SK-N-SH treated with all-trans-retinoic acid at 6 μM for 48 hours (cell line): ENCODE measurements at regions not wholly inside any gene's neighbourhood (a gene's known extent, or its start where the extent isn't known, plus 50 kb on each side); places are given as distances from the start of the nearest gene placed in this dataset.

ENCODE experiments used
- ATAC-seq: fragments of 200-7000 bp; cut with Tn5 transposase; 3 replicates; pipeline ENCODE4 v1.9.1; 2020; ENCODE audit warnings: mild to moderate bottlenecking, moderate library complexity
- ARNTL ChIP-seq: fragments of 450-650 bp; formaldehyde crosslinking; IDR thresholded peaks from 2 replicates; pipeline ENCODE4 v1.5.0; 2020; ENCODE audit warnings: low read depth, mild to moderate bottlenecking, moderate library complexity, borderline replicate concordance
- BACH2 ChIP-seq: fragments of 250-450 bp; sonication (Bioruptor Pico); IDR thresholded peaks from 2 replicates; pipeline ENCODE4 v1.9.0; 2021; ENCODE audit warnings: mild to moderate bottlenecking, borderline replicate concordance
- CSDC2 ChIP-seq: fragments of 250-450 bp; sonication (Bioruptor Pico); IDR thresholded peaks from 2 replicates; pipeline ENCODE4 v1.5.0; 2020; ENCODE audit warnings: mild to moderate bottlenecking, moderate library complexity
- ESRRG ChIP-seq: fragments of 250-450 bp; sonication (Bioruptor Pico); IDR thresholded peaks from 2 replicates; pipeline ENCODE4 v1.6.1; 2021; ENCODE audit warnings: mild to moderate bottlenecking
- GLIS3 ChIP-seq: fragments of 250-450 bp; sonication (Bioruptor Pico); IDR thresholded peaks from 2 replicates; pipeline ENCODE4 v1.5.0; 2020; ENCODE audit warnings: mild to moderate bottlenecking, moderate library complexity
- ISL1 ChIP-seq: fragments of 250-450 bp; sonication (Bioruptor Pico); IDR thresholded peaks from 2 replicates; pipeline ENCODE4 v2.1.2; 2022; ENCODE audit warnings: mild to moderate bottlenecking, moderate library complexity
- OSR1 ChIP-seq: fragments of 250-450 bp; sonication (Bioruptor Pico); IDR thresholded peaks from 2 replicates; pipeline ENCODE4 v1.8.0; 2022; ENCODE audit warnings: moderate library complexity, mild to moderate bottlenecking, inconsistent platforms
- PPARA ChIP-seq: fragments of 250-450 bp; sonication (Bioruptor Pico); IDR thresholded peaks from 2 replicates; pipeline ENCODE4 v1.5.0; 2020; ENCODE audit warnings: mild to moderate bottlenecking, borderline replicate concordance
- SNAI2 ChIP-seq: fragments of 250-450 bp; sonication (Bioruptor Pico); IDR thresholded peaks from 2 replicates; pipeline ENCODE4 v1.5.0; 2020; ENCODE audit warnings: mild to moderate bottlenecking, moderate library complexity
- TCF4 ChIP-seq: fragments of 250-450 bp; sonication (Bioruptor Pico); IDR thresholded peaks from 2 replicates; pipeline ENCODE4 v1.8.0; 2021; ENCODE audit warnings: mild to moderate bottlenecking, moderate library complexity, borderline replicate concordance
- TOX ChIP-seq: fragments of 250-450 bp; sonication (Bioruptor Pico); IDR thresholded peaks from 2 replicates; pipeline ENCODE4 v1.8.0; 2021; ENCODE audit warnings: mild to moderate bottlenecking, moderate library complexity, borderline replicate concordance
- ZC3H10 ChIP-seq: fragments of 250-450 bp; sonication (Bioruptor Pico); IDR thresholded peaks from 2 replicates; pipeline ENCODE4 v1.5.1; 2021; ENCODE audit warnings: mild to moderate bottlenecking, moderate library complexity
- ZFP3 ChIP-seq: fragments of 250-450 bp; sonication (Bioruptor Pico); IDR thresholded peaks from 2 replicates; pipeline ENCODE4 v1.5.0; 2020; ENCODE audit warnings: mild to moderate bottlenecking, moderate library complexity
- ZFP30 ChIP-seq: fragments of 450-650 bp; formaldehyde crosslinking; IDR thresholded peaks from 2 replicates; pipeline ENCODE4 v1.5.0; 2022; ENCODE audit warnings: mild to moderate bottlenecking, moderate library complexity
- ZNF565 ChIP-seq: fragments of 450-650 bp; formaldehyde crosslinking; conservative IDR thresholded peaks from 2 replicates; pipeline ENCODE4 v1.5.0; 2020; ENCODE audit warnings: low read depth, mild to moderate bottlenecking, moderate library complexity
- ZNF70 ChIP-seq: fragments of 450-650 bp; formaldehyde crosslinking; IDR thresholded peaks from 2 replicates; pipeline ENCODE4 v1.5.0; 2020; ENCODE audit warnings: mild to moderate bottlenecking, moderate library complexity
- ZNF8 ChIP-seq: fragments of 450-650 bp; formaldehyde crosslinking; IDR thresholded peaks from 2 replicates; pipeline ENCODE4 v1.5.0; 2020; ENCODE audit warnings: mild to moderate bottlenecking, moderate library complexity
- TF ChIP-seq, protein P1 (sequence below): fragments of 250-450 bp; sonication (Bioruptor Pico); IDR thresholded peaks from 2 replicates; pipeline ENCODE4 v1.8.0; 2020; ENCODE audit warnings: mild to moderate bottlenecking, moderate library complexity, borderline replicate concordance
- TF ChIP-seq, protein P2 (sequence below): fragments of 250-450 bp; sonication (Bioruptor Pico); IDR thresholded peaks from 2 replicates; pipeline ENCODE4 v1.8.0; 2021; ENCODE audit warnings: low read depth, mild to moderate bottlenecking, moderate library complexity, borderline replicate concordance
- TF ChIP-seq, protein P3 (sequence below): fragments of 250-450 bp; sonication (Bioruptor Pico); IDR thresholded peaks from 2 replicates; pipeline ENCODE4 v1.5.1; 2020; ENCODE audit warnings: low read depth, mild to moderate bottlenecking, moderate library complexity
- TF ChIP-seq, protein P4 (sequence below): fragments of 250-450 bp; sonication (Bioruptor Pico); IDR thresholded peaks from 2 replicates; pipeline ENCODE4 v1.5.0; 2020; ENCODE audit warnings: mild to moderate bottlenecking, moderate library complexity

DNA sequence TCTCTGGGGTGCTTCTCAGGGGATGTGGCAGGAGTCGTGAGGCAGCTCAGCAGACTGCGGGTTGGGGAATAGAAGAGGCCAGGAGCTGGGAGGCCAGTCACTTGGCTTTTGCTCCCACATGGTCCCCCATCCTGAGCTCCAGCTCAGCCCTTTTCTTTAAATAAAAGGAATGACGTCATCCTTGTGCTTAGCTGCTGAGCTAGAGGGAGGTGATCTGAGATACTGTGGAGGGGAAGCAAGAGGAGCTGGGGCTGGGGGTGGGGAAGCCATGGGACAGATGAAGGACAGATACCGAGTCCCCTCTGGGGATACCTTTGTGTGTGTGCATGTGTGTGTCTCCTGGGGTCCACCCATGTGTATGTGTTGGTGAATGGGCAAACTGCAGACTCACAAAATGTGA is 89.0 kb upstream of the ARAP3 start:
- ATAC-seq = no peak

DNA sequence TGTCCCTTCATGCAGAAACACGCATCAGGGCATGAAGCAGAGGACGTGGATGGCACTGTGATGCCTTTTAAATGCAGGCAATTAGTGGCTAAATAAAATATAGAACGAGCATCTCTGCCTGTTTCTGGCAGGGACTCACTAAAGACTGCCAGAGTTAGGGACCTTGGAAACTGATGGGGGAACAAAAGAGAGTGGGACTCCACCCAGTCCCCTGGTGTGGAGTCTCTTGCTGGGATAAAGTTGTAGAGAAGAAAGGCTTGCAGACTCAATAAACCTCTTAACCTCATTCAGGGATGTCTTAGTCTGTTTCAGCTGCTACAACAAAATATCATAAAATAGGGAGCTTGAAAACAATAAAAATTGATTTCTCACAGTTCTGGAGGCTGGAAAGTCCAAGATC is 87.6 kb upstream of the ARAP3 start:
- TF ChIP-seq TOX (CRISPR knock-in tag) (no peak), ESRRG (CRISPR knock-in tag) (no peak), ZC3H10 (CRISPR knock-in tag) (no peak), CSDC2 (no peak)
- TF ChIP-seq, protein P1, sequence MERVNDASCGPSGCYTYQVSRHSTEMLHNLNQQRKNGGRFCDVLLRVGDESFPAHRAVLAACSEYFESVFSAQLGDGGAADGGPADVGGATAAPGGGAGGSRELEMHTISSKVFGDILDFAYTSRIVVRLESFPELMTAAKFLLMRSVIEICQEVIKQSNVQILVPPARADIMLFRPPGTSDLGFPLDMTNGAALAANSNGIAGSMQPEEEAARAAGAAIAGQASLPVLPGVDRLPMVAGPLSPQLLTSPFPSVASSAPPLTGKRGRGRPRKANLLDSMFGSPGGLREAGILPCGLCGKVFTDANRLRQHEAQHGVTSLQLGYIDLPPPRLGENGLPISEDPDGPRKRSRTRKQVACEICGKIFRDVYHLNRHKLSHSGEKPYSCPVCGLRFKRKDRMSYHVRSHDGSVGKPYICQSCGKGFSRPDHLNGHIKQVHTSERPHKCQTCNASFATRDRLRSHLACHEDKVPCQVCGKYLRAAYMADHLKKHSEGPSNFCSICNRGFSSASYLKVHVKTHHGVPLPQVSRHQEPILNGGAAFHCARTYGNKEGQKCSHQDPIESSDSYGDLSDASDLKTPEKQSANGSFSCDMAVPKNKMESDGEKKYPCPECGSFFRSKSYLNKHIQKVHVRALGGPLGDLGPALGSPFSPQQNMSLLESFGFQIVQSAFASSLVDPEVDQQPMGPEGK = no peak
- ATAC-seq = no peak

More for the DNA sequence above, 89.0 kb upstream of the ARAP3 start:
- TF ChIP-seq TCF4 (no peak), ZFP3 (no peak), ESRRG (CRISPR knock-in tag) (no peak), ZNF565 (CRISPR knock-in tag) (no peak), BACH2 (CRISPR knock-in tag) (no peak), TOX (CRISPR knock-in tag) (no peak), ZFP30 (no peak), ZNF8 (CRISPR knock-in tag) (no peak), PPARA (CRISPR knock-in tag) (no peak), OSR1 (CRISPR knock-in tag) (no peak)

DNA sequence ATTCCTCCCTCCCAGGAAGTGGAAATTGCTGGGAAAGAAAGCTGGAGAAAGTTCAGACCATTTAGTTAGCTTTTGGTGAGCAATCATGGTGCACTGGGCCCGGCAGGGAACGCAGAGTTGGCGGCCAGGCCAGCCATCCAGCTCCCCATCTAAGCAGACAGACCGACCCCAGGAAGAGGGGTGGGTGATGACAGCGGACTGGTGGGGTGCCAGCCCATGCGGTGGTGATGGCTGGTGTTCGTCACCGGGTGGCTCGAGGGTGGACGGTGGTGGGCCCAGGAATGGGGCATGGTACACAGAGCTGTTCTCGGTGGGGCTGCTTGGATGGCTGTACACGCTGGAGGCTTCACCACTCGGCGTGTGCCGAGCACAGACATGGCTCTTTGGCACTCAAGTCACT is 85.6 kb upstream of the ARAP3 start:
- TF ChIP-seq ZNF70 (CRISPR knock-in tag) = no peak
- TF ChIP-seq TCF4 = no peak
- TF ChIP-seq, all 23 proteins: peak for 0
- ATAC-seq = no peak

DNA sequence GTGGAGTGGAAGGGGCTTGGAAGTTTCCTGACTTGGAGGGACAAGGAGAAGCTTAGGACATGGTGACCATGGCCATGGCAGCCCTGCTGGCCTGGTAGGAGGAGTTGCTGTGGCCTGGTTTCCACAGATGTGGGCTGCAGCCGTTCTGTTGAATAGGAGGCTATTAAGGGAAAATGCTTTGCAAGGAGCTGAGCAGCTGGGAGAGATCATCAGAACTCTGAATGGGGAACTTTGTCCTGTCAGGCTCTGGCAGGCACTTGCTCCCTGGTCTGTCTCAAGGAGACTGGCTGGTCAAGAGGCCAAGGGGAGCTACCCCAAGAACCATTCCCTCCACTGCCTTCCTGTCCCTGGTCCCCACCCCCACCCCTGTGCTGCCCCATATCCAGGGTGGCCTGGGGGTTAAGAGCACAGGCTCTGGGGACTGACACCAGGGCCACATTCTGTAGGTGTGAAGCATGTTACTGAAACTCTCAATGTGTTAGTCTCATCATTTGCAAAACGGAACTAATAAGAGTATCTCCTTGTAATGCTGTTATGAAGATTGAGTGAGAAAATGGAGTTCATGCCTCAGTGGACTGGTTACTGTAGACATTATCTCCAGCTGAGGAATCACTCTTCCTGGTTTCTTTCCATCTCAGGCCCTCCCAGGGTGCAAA is 84.0 kb upstream of the ARAP3 start:
- no peak for ATAC-seq
- no peak for TF ChIP-seq CSDC2
- TF ChIP-seq, protein P2, sequence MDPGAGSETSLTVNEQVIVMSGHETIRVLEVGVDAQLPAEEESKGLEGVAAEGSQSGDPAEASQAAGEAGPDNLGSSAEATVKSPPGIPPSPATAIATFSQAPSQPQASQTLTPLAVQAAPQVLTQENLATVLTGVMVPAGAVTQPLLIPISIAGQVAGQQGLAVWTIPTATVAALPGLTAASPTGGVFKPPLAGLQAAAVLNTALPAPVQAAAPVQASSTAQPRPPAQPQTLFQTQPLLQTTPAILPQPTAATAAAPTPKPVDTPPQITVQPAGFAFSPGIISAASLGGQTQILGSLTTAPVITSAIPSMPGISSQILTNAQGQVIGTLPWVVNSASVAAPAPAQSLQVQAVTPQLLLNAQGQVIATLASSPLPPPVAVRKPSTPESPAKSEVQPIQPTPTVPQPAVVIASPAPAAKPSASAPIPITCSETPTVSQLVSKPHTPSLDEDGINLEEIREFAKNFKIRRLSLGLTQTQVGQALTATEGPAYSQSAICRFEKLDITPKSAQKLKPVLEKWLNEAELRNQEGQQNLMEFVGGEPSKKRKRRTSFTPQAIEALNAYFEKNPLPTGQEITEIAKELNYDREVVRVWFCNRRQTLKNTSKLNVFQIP (CRISPR knock-in tag) = no peak
- TF ChIP-seq, protein P3, sequence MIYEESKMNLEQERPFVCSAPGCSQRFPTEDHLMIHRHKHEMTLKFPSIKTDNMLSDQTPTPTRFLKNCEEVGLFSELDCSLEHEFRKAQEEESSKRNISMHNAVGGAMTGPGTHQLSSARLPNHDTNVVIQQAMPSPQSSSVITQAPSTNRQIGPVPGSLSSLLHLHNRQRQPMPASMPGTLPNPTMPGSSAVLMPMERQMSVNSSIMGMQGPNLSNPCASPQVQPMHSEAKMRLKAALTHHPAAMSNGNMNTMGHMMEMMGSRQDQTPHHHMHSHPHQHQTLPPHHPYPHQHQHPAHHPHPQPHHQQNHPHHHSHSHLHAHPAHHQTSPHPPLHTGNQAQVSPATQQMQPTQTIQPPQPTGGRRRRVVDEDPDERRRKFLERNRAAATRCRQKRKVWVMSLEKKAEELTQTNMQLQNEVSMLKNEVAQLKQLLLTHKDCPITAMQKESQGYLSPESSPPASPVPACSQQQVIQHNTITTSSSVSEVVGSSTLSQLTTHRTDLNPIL (CRISPR knock-in tag) = no peak
- TF ChIP-seq ARNTL (CRISPR knock-in tag) = no peak
- TF ChIP-seq ZFP3 = no peak
- no peak for TF ChIP-seq ESRRG (CRISPR knock-in tag)
- TF ChIP-seq OSR1 (CRISPR knock-in tag) = no peak
- TF ChIP-seq, all 23 proteins: peak for 0

DNA sequence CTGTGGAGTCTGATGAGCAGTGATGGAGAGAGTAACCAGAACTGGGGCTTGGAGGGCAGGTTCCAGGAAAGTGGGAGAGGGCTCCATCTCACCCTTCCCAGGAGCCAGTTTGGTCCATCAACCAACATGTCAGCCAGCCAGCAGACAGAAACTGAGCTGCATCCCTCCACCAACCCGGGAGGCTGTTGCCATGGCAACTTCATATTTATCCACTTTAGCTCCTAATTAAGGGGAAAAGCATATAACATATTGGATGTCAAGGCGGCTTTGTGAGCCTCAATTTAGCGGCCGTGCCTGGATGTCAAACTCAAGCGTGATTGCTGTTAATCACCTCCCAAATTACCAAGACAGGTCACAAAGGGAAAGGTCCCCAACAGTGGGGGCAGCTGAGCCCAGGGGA is 81.5 kb upstream of the ARAP3 start:
- ATAC-seq = no peak
- TF ChIP-seq, protein P3 (CRISPR knock-in tag) = no peak

DNA sequence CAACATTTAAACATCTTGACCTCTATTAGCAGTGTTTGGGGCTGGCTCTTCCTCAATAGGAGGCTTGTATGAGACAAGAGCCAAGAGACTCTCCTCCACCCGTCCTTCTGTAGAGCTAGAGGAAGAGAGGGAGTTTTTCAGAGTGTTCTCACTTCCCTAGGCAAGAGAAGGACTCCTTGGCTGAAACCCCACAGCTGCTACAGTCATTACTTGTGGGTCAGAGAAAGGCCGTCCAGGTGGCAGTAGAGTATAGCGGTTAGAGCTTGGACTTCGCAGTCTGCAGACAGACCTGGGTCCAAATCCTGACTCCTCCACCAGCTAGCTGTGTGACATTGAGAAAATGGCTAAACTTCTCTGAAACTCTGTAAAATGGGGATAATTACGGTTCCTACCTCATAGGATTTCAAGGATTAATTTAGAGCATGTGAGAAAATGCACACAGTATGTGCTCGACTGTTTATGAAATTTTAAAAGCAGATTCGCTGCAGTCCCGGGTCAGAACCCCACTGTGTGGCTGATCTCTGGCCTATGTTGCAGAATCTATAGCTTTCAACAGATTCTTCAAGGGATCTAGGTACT is 80.8 kb upstream of the ARAP3 start:
- TF ChIP-seq TOX (CRISPR knock-in tag) (no peak), ARNTL (CRISPR knock-in tag) (no peak), ISL1 (CRISPR knock-in tag) (no peak), ZNF70 (CRISPR knock-in tag) (no peak), ESRRG (CRISPR knock-in tag) (no peak), ZC3H10 (CRISPR knock-in tag) (no peak), SNAI2 (CRISPR knock-in tag) (no peak), PPARA (CRISPR knock-in tag) (no peak), GLIS3 (CRISPR knock-in tag) (no peak), BACH2 (CRISPR knock-in tag) (no peak)
- TF ChIP-seq, protein P4, sequence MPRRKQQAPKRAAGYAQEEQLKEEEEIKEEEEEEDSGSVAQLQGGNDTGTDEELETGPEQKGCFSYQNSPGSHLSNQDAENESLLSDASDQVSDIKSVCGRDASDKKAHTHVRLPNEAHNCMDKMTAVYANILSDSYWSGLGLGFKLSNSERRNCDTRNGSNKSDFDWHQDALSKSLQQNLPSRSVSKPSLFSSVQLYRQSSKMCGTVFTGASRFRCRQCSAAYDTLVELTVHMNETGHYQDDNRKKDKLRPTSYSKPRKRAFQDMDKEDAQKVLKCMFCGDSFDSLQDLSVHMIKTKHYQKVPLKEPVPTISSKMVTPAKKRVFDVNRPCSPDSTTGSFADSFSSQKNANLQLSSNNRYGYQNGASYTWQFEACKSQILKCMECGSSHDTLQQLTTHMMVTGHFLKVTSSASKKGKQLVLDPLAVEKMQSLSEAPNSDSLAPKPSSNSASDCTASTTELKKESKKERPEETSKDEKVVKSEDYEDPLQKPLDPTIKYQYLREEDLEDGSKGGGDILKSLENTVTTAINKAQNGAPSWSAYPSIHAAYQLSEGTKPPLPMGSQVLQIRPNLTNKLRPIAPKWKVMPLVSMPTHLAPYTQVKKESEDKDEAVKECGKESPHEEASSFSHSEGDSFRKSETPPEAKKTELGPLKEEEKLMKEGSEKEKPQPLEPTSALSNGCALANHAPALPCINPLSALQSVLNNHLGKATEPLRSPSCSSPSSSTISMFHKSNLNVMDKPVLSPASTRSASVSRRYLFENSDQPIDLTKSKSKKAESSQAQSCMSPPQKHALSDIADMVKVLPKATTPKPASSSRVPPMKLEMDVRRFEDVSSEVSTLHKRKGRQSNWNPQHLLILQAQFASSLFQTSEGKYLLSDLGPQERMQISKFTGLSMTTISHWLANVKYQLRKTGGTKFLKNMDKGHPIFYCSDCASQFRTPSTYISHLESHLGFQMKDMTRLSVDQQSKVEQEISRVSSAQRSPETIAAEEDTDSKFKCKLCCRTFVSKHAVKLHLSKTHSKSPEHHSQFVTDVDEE = no peak

More for the DNA sequence above, 80.8 kb upstream of the ARAP3 start:
- no peak for ATAC-seq
